ENCODE measurements at regions not wholly inside any gene's neighbourhood (a gene's known extent, or its start where the extent isn't known, plus 50 kb on each side); places are given as distances from the start of the nearest gene placed in this dataset.
A peak's percentile ranks its signal among the peaks of the same experiment; 100 is the strongest.

DNA sequence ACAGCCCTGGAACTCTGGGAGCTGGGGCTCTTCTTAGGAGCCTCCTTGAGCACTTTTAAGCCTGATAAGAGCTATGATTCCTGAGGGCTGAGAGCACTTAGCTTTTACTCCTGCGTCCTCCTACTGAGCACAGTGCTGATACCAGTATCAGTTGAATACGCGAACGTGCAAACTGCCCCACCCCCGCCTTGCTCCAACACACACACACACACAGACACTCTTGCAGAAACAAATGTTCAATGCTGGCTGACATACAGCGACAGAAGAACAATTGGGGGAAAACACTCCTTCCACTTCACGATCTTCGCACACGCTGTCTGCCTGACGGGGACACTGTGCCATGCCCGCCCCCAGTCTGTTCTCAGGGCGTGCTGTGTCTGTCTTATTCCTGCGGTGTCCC lies 57.2 kb upstream of the DLK1 start:
- 63 to 76% methylated on average over 10 to 13 of the region's 13 CpGs for WGBS, 2 experiments (ENCODE audit: insufficient coverage in 1 of 2, insufficient read length in 1 of 2)
- no peak overlapping the region for H3K9ac ChIP-seq (ENCODE audit: extremely low read depth, low read length, poor library complexity, severe bottlenecking)
- H3K27me3 ChIP-seq (ENCODE audit: control insufficient read depth, insufficient read depth, low read length, poor library complexity, severe bottlenecking): no peaks in the 10 kb centered on the region
- peaks cover 38% of the 10 kb centered on the region for H3K4me1 ChIP-seq (ENCODE audit: control insufficient read depth, insufficient read depth, low read length)
- peaks cover 70% of the 10 kb centered on the region for H3K4me1 Mint-ChIP-seq
- no peak for DNase-seq
- H3K4me3 ChIP-seq (ENCODE audit: low read length): no peak overlapping the region
- no peaks in the 10 kb centered on the region for H3K36me3 ChIP-seq (ENCODE audit: control insufficient read depth, insufficient read depth, low read length)
- H3K36me3 Mint-ChIP-seq (ENCODE audit: low read depth): no peaks in the 10 kb centered on the region
- H3K27me3 Mint-ChIP-seq (ENCODE audit: insufficient read depth): no peaks in the 10 kb centered on the region
- no peaks in the 10 kb centered on the region for H3K9me3 ChIP-seq (ENCODE audit: control insufficient read depth, low read length)
- H3K27ac ChIP-seq (ENCODE audit: low read depth, low read length): no peak overlapping the region
- TF ChIP-seq, protein P1, sequence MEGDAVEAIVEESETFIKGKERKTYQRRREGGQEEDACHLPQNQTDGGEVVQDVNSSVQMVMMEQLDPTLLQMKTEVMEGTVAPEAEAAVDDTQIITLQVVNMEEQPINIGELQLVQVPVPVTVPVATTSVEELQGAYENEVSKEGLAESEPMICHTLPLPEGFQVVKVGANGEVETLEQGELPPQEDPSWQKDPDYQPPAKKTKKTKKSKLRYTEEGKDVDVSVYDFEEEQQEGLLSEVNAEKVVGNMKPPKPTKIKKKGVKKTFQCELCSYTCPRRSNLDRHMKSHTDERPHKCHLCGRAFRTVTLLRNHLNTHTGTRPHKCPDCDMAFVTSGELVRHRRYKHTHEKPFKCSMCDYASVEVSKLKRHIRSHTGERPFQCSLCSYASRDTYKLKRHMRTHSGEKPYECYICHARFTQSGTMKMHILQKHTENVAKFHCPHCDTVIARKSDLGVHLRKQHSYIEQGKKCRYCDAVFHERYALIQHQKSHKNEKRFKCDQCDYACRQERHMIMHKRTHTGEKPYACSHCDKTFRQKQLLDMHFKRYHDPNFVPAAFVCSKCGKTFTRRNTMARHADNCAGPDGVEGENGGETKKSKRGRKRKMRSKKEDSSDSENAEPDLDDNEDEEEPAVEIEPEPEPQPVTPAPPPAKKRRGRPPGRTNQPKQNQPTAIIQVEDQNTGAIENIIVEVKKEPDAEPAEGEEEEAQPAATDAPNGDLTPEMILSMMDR (conservative IDR thresholded peaks at IDR 0.05): no peak
- peak overlapping the region; percentile 80 for H3K27ac Mint-ChIP-seq
- H3K4me3 Mint-ChIP-seq: no peak overlapping the region
- H3K9me3 Mint-ChIP-seq: peaks cover 3% of the 10 kb centered on the region

DNA sequence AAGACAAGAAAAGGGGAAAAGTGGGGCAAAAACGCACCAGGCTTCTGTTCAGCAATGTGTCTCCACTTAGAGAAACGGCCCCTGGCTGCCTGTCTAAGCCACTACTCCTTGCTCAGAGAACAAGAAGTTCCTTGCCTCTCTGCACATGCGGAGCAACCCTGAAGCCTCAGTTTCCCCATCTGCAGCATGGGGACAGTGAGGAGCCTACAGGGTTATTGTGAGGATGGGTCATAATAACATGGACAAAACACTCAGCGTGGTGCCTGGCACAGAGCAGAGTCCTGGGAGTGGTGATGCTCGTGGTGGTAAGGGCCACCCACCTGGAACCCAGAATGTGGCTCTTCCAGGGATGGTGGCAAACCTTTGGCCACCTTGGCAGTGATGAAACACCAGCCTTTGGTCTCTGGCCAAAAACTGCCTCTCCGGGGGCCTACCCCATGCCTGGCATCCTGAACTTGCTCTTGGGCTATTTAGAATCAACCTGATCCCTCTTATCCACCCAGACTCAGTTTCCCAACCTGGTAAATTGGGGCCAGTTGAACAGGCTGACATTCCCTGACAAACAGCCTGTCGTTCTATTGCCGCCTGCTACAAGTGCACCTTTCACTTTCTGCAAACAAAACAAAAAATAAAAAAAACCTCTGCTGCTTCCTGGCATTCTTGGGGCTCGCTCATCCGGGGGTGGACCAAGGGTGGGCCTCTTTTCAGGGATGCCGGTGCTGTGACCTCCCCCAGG lies 56.5 kb upstream of the DLK1 start:
- Mint-ChIP-seq H3K36me3 (ENCODE audit: low read depth) (no peaks in the 10 kb centered on the region), H3K4me1 (peaks cover 72% of the 10 kb centered on the region), H3K9me3 (peaks cover 3% of the 10 kb centered on the region), H3K27ac (no peak overlapping the region), H3K27me3 (ENCODE audit: insufficient read depth) (no peaks in the 10 kb centered on the region), H3K4me3 (no peak overlapping the region)
- Histone ChIP-seq H3K4me1 (ENCODE audit: control insufficient read depth, insufficient read depth, low read length) (peaks cover 40% of the 10 kb centered on the region), H3K27ac (ENCODE audit: low read depth, low read length) (no peak overlapping the region), H3K36me3 (ENCODE audit: control insufficient read depth, insufficient read depth, low read length) (no peaks in the 10 kb centered on the region), H3K27me3 (ENCODE audit: control insufficient read depth, insufficient read depth, low read length, poor library complexity, severe bottlenecking) (no peaks in the 10 kb centered on the region), H3K9me3 (ENCODE audit: control insufficient read depth, low read length) (no peaks in the 10 kb centered on the region), H3K4me3 (ENCODE audit: low read length) (no peak overlapping the region), H3K9ac (ENCODE audit: extremely low read depth, low read length, poor library complexity, severe bottlenecking) (no peak overlapping the region)
- no peak for DNase-seq
- WGBS, 2 experiments (ENCODE audit: insufficient coverage in 1 of 2, insufficient read length in 1 of 2): 85 to 86% methylated on average over 9 to 11 of the region's 11 CpGs
- TF ChIP-seq, protein P1 (conservative IDR thresholded peaks at IDR 0.05): no peak

DNA sequence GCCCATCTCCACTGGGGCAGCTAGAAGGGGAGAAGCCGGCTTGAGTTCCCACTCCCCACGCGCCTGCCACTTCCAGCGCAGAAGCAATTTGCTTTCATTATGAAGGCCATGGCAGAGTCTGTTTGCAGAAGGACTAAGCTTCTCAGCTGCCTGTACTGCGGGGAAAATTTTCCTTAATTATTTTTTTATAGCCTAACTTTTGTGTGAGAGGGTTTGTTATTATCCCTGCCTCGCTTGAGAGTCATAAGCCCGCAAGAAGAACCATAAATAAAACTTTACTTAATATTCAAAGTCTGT lies 56.0 kb upstream of the DLK1 start:
- Mint-ChIP-seq H3K4me3 (no peak overlapping the region), H3K27ac (no peak overlapping the region), H3K9me3 (peaks cover 3% of the 10 kb centered on the region), H3K36me3 (ENCODE audit: low read depth) (no peaks in the 10 kb centered on the region), H3K27me3 (ENCODE audit: insufficient read depth) (no peaks in the 10 kb centered on the region), H3K4me1 (peaks cover 70% of the 10 kb centered on the region)
- TF ChIP-seq, protein P1 (conservative IDR thresholded peaks at IDR 0.05): no peak
- Histone ChIP-seq H3K27ac (ENCODE audit: low read depth, low read length) (no peak overlapping the region), H3K36me3 (ENCODE audit: control insufficient read depth, insufficient read depth, low read length) (no peaks in the 10 kb centered on the region), H3K4me3 (ENCODE audit: low read length) (no peak overlapping the region), H3K27me3 (ENCODE audit: control insufficient read depth, insufficient read depth, low read length, poor library complexity, severe bottlenecking) (no peaks in the 10 kb centered on the region), H3K4me1 (ENCODE audit: control insufficient read depth, insufficient read depth, low read length) (peaks cover 40% of the 10 kb centered on the region), H3K9me3 (ENCODE audit: control insufficient read depth, low read length) (no peaks in the 10 kb centered on the region), H3K9ac (ENCODE audit: extremely low read depth, low read length, poor library complexity, severe bottlenecking) (no peak overlapping the region)
- DNase-seq: no peak
- WGBS, 2 experiments (ENCODE audit: insufficient coverage in 1 of 2, insufficient read length in 1 of 2): 87% methylated on average over 3 to 5 of the region's 7 CpGs
